ENCODE measurements at regions not wholly inside any gene's neighbourhood (a gene's known extent, or its start where the extent isn't known, plus 50 kb on each side); places are given as distances from the start of the nearest gene placed in this dataset.

- in situ Hi-C loops (cut with MboI; ENCODE audit: low pct_unique_long_range_greater_than_20kb, low sequenced_read_pairs), result no loop called here
- DNase-seq, result peak; percentile 20
These were observed 76.8 kb upstream of the DDX53 start for GRCh38 chrX:22922961-22923360.

- no peak for DNase-seq
- in situ Hi-C loops (cut with MboI; ENCODE audit: low pct_unique_long_range_greater_than_20kb, low sequenced_read_pairs), result no loop called here
These were observed 65.1 kb upstream of the DDX53 start for GRCh38 chrX:22934640-22935039.

GRCh38 chrX:22944945-22945344 lies 54.8 kb upstream of the DDX53 start:
- in situ Hi-C loops (cut with MboI; ENCODE audit: low pct_unique_long_range_greater_than_20kb, low sequenced_read_pairs), result no loop called here
- DNase-seq, result no peak

All from KBM-7 (cell line).